NCI-H345 treated with DMSO at 0.1 percent for 48 hours (cell line): ENCODE measurements at regions not wholly inside any gene's neighbourhood (a gene's known extent, or its start where the extent isn't known, plus 50 kb on each side); places are given as distances from the start of the nearest gene placed in this dataset.

Source experiments
- DNase-seq: peaks from one replicate; lab custom pipeline; 2025; ENCODE audit not compliant: unreplicated experiment; lab: John Stamatoyannopoulos, UW

DNA sequence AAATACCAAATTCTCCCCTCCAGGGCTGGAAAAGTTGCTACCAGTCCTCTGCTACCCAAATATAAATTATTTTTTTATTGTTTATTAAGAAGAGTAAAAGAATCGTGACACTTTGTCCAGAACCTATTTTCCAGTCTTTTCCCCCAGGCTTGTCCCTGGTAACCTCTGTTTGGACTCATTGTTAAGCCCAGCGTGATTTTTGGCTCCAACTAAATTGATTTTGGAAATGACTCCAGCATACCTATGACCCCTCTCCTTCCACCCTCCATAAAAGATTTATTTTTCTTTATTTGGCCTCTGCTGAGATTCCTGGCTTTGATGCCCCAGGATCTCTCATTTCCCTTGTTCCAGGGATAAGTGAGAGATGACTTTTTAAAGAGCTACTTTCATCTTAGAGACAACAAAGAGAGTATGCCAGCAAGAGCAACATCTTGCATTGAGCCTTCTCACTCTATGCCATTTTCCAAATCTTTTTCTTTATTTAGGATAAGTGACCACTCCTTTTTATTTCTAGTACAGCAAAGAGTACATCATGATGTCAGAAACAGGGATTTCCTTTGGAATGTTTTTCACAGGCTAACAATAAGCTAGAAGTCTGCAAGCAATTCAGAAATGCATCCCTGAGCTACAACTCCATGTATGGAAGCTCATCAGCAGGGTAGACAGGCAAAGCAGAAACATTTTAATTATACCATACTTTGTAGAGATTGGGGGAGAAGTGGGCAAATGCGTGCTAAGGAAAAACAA, 75.8 kb downstream of the DAD1 start:
- DNase-seq, result no peak

DNA sequence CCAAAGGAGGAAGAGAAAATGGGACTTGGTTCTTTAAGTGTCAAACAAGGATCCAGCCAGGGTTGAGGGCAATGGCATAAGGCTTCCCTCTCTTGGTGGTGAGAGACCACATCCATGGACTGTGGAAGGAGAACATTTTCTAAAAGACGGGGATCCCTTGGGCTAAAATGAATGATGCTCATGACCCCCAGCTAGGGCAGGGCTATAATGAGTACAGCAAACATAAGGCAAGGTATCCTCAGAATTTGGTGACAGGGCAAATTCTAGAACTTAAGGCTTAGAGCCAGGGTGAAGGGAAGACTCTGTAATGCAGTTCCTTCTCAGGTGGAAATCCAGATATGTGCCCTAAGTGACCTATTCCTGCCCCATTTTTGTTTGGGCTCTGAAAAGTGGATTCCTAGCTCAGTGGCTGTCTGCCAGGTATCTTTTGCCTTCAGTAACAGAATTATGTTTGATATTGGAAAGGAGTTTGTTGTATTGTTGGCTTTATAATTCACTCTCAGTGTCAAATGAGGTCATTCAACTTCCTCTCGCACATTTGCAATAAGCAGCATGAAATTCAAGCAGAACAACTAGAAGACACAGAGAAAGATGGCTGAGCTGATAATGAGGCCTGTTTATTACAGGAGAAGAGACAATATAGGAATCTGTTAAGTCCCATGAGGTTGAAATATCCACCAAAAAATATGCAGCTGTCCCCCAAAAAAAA, 76.8 kb downstream of the DAD1 start:
- DNase-seq, result no peak

DNA sequence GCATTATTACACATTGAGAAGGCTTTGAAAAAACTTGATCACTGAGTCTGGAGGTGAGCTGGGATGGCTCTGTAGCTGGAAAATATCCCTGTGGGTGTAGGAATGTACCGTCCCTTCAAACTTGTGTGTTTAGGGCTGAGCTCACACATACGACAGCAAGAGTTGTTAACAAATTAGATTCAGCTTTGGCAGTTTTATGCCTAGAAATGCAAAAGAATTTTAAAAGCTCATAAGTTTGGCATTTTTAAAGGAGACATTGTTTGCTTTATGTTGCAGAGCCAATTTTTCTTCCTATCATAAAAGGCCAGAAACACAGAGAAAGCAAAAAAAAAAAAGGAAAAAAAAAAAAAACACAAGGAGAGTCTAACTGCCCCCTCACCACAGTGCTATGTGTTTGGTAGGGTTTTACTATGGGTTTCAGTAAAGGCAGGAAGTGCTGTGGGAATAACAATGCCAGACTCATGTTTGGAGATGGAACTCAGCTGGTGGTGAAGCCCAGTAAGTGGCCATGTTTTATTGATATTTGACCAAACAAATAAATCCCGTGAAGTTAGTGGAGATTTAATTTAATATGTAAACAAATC, 78.4 kb downstream of the DAD1 start:
- no peak for DNase-seq

DNA sequence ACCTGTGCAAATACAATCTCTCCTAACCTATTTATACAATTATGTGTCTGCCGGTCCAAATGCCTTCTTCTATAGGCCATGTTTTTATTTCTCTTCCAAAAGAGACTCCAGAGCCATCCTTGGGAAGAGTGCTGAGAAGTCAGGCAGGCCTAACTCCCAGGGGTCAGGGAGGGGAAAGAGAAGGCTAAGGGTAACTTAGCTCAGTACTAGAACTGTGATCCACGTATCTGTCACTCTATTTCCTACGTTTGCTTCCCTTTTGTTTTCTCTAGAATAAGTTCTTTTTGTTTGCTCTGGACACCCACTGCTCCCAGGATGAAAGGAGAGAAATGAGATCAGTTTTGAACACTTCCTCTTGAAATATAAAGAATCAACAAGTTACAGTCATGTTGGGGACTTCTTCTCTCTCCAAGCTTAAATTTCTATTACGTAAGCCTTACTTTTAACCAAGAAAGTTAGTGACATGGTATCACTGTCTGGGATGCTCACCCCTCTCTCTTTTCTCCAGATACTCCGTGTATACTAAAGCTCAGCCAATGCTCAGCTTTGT, 79.2 kb downstream of the DAD1 start:
- no peak for DNase-seq

DNA sequence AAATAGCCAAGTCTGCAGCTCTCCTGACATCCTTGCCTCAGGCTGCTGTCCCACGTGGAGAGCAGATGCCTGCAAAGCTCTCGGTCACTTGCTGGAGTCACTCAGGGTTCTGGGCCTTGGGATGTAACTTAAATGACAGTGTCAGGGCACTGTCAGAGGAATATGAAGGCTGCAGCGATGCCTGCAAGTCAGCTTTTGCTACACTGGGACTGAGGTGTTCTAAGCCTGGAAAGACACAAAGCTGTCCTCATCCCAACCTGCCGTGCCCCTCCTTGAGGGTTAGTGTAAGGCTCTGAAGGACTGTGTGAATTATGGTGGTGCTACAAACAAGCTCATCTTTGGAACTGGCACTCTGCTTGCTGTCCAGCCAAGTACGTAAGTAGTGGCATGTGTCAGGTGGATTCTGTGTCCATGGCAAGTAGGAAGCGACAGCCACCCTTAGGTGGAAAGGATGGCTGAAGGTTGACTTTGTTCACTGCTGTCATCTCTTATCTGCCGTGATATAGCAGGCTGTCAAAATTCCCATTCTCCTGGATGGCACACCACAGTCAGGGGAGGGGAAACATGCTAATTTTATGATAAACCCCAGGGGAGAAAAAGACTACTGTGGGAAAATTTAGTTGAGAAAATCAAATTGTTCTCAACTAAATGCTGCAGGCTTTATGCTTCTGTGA, 79.9 kb downstream of the DAD1 start:
- no peak for DNase-seq

DNA sequence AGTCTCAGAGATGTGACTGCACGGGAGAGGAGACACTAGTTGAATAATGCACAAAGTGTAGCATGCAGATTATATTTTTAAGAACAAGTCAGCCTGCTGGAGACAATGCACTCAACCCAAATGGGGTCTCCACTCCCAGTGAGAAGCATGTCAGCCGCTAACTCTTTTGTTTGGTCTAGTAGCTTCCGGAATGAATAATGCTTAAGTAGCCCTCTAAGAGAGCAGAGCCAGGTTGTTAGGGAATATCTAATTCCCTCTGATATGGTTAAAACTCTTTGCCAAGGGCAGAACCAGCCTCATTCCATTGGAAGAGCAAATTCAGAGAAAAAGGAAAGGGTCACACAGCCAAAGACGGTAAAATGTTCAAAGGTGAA, 80.4 kb downstream of the DAD1 start:
- DNase-seq, result no peak

DNA sequence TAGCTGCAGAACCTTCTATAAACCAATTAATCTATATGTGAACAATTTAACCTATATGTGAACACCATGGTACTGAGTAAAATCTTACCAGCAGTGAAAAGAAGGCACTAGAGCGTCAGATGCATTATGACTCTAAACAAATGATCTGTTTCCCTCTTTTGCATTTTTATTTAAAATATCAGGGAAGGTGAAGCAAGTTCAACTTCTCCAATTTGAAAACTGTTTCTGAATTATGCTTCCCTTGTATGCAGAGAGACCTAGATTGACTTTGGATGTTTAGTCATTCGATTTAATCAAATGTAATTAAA, 80.9 kb downstream of the DAD1 start:
- DNase-seq, result no peak

DNA sequence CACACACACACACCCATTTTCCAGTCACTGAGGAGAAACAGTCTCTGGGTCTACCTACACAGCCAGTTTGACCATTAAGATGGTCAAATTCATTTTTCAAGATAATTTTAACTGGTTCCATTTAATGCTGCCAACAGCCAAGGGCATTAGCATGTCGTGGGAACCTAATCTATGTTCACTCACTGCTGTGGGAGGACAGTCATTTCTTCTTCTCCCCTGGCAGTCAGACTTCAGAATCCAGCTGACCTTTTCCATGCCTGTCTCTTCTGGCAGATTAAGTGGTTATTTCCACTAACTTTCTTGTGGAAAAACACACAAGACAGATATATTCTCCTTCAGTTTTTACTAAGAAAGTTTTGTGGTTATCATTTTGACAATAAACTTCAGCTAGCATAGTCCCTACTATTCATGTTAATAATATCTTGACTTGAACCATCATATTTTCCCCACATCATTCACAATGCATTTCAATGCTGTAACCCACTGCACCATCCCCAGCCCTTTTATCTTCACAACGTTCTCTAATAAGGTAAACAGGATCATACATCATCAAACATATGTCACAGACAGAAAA, 82.2 kb downstream of the DAD1 start:
- no peak for DNase-seq

DNA sequence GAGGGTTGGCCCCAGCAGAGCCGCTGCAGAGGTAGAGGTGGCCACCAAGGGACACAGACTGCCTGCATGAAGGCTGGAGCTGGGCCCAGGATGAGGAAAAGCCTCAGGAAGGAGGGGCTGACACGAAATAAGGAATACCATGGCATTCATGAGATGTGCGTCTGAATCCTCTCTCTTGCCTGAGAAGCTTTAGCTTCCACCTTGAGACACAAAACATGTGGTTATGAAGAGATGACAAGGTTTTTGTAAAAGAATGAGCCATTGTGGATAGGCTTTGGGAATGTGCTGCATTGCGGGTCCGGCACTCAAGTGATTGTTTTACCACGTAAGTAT, 82.7 kb downstream of the DAD1 start:
- DNase-seq, result no peak

DNA sequence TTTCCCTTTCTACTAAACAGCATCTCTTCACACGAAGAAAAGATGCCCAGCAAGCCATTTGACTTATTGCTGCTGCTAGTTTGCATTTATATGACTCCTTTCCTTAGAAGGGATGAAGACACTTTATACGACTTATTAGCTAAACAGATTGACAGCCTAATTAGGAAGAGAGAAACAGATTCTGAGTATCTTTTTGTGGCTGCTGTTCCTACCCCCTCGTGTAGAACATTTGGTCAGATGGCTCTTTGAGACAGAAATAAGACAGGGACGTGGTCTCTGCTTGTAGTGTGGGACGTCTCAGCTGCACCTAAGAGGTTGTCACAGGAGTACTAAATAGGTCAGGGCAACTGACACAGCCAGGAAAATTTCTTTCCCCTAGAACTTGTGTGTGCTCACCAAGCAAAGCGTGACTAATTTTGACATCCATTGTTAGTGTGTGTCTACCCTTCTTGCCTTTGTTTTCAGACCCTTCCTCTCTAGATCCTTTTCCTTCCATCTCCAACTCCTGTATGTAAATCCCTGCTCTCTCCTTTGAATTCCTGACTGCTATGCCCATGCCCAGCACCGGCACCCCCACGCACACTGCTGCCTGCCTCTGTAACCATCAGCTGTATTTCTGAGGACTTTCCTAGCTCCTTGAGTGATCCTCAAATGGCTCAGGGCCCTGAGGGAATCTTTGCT, 83.2 kb downstream of the DAD1 start:
- no peak for DNase-seq

DNA sequence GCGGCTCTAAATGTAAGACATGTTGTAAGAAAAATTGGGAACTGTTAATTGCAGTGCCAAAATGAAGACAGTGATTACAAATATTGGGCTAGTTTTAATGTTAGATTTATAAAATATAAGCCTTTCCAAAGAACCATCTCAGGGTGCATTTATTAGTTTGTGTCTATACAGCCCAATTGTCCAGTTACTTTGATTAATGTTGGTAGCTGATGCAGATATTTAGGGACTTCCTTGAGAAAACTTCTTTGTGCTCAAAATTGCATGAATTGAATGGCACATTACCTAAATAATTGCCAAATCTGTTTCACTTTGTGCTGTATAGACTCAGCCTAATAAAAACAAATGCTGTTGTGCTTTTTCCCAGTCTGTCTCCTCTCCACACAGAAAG, 83.7 kb downstream of the DAD1 start:
- no peak for DNase-seq

DNA sequence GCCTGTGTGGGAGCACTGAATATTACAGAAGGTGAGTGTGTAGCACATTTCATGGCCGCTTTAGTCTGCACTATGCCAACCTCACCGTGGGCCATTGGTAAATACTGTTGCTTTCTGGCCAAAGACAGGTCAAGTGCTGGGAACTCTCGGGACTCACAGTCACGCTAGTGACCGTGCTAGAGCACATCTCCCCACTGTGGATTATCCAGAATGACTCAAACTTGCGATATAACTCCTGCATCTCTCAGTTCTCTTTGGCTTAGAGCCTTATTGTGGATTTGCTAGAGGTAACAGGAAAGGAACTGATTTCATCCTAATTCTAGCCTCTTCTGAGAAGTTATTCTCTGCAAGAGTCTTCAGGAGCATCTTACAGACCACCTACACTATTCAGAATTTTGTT, 86.5 kb downstream of the DAD1 start:
- no peak for DNase-seq

DNA sequence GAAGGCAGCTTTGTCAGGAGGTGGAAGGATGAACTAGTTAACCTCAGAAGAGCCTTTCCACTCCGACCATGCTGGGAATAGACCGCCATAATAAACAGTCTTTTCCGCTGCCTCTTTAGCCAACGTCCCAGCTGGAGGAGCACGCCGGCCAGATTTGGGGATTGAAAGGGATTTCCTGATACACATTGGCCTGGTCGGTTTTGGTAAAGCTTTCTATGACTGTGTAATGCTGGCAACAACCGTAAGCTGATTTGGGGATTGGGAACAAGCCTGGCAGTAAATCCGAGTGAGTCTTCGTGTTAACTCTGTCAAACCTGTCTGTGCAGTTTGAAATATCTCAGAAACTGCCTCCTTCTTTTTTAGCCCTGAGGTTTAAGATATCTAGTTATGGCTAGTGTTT, 87.0 kb downstream of the DAD1 start:
- DNase-seq, result no peak

DNA sequence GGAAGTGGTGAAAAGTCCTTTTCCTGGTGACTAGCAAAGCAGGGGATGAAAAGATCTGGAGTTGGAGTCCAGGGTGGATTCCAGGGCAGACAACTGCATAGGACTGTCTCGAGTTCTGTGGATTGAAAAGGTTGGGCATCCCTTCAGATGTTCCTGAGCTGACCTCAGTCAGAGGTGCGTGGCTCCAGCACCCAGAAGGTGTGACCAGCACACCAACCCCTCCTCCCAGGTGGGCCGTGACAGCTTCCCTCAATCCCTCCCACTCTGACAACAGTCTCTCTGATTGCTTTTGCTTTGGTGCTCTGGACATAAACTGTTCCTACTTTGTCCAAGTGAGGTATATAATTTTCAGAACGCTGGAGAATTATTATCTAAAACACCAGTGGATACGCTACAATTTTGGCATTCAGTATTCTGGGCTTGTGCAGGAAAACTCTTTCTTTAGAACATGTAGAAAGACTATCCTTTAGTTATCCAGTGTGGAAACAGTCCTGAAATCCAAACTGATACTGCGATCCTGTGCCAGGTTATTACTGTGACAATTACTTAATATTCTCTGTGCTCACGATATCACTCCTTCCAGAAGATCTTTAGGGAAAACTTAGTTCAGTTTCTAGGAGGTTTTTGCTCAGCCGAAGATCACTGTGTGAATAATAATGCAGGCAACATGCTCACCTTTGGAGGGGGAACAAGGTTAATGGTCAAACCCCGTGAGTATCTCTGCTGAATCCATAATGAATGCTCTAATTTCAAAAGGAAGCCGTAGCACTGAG, 87.9 kb downstream of the DAD1 start:
- DNase-seq, result no peak

DNA sequence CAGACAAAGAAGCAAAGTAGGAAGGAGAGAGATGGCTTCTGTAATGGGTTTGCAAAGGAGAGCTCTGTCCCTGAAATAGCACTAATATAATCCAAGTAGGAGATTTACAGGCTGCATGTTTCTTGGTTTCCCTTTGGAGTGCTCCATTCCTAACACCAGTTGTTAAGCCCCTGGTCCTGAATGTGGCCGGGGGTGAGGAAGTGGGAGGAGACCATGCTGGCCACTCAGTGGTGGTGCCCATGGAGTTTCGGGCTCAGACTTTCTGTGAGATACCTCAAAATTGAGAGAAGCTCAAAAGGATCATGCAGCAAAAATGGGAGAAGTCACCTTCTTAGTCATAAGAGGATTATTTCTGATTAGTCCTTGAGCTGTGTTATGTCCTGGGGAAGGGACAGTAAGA, 88.5 kb downstream of the DAD1 start:
- DNase-seq, result no peak

DNA sequence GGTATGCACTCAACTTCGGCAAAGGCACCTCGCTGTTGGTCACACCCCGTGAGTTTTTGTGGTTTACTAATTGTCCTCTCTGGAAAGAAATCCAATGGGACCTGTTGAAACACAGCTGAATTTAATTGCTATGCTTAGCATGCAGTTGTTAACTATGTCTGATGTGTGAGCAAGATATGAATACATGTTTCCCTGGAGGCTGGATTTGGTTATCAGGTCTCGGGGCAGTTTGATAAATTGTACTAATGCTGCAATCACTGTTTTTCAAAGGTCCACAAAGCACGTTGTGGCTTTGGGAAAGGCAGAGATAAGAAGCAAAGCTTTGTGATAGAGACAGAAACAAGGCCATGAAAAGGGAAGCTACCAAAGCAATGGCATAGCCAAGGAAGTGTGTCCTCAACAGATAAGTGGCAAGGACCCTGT, 91.3 kb downstream of the DAD1 start:
- no peak for DNase-seq

DNA sequence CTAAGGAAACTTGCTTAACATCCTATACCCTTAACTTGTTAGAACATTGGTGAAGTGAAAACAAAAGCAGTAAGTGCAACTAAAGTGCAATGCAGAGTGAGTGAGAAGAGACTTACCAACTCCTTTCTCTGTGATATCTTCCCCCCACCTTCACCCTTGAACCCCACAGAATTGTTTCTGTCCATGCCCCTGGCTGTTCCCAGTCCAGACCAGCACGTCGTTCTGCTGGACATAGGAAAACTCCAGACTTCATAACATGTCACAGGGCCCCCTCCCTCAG, 91.9 kb downstream of the DAD1 start:
- DNase-seq, result no peak

DNA sequence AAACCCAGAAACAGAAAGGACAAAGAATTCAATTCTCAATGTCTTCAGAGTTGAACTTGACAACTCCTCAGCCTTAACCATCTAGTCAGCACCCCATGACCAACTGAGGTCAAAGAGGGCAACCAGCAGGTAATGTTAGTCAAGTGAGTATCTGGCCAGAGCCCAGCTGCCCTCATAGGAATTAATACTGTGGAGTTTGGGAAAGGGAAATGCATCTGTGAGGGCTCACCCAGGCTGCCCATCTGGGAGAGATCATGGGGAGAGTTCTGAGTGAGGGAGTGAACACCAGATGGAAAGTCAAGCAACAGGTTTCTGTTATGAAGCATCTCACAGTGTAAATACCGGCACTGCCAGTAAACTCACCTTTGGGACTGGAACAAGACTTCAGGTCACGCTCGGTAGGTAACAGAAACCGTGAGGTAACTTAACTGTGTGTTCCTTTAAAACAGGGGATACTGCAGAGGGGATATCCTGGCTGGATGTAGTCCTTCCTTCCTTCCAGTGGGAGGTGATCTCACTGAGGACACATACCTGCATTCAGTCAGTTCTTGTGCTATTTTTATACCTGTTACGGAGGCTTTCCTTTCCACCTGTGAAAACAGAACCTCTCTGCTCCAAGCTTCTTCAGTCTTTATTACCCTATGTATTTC, 94.4 kb downstream of the DAD1 start:
- no peak for DNase-seq

DNA sequence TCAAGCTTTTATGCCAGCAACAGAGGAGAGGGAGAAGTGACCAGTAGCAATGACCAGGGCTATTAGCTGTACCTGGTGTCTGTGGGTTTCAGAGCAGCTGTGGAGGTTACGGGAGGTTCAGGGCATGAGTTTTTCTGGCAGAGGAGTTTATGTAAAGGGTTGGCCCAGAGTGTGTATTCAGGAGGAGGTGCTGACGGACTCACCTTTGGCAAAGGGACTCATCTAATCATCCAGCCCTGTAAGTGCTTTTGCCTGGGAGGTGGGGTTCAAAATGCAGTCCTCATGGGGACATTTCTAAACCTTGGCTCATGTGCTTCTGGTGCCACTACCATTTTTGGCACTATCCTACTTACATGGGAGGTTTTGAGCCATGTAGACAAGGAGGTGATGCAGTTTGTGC, 95.3 kb downstream of the DAD1 start:
- DNase-seq, result no peak
